Esophagus squamous epithelium (tissue), 5 donors: ENCODE measurements at regions not wholly inside any gene's neighbourhood (a gene's known extent, or its start where the extent isn't known, plus 50 kb on each side); places are given as distances from the start of the nearest gene placed in this dataset.

Experiments
- DNase-seq: peaks from one replicate; lab custom pipeline; 2025; lab: John Stamatoyannopoulos, UW
- H3K27ac ChIP-seq, 4 donors: fragments of 200-600 bp; sonication (generic); one replicate each; pipeline ENCODE4 v1.5.1; 2016 to 2019; ENCODE audit warnings: mild to moderate bottlenecking in 1 of 4
- H3K27me3 ChIP-seq, 4 donors: fragments of 200-600 bp; sonication (generic); 1 replicate in 3 of 4; 2 replicates in 1 of 4; pipeline versions ENCODE4 v1.5.1 to v1.6.0; 2017 to 2021; ENCODE audit warnings: antibody characterized with exemption in 1 of 4
- H3K36me3 ChIP-seq, 3 donors: fragments of 200-600 bp; sonication (generic); one replicate each; pipeline ENCODE4 v1.5.1; 2016 to 2019
- H3K4me1 ChIP-seq, 3 donors: fragments of 200-600 bp; sonication (generic); one replicate each; pipeline ENCODE4 v1.5.1; 2017 to 2019
- H3K4me3 ChIP-seq, 4 donors: fragments of 200-600 bp; sonication (generic); 1 replicate in 3 of 4; 2 replicates in 1 of 4; pipeline ENCODE4 v1.5.1; 2016 to 2019; ENCODE audit warnings: mild to moderate bottlenecking in 2 of 4, moderate library complexity in 1 of 4
- H3K9me3 ChIP-seq, 3 donors: fragments of 200-600 bp; sonication (generic); one replicate each; pipeline ENCODE4 v1.5.1; 2016 to 2019
- POLR2A ChIP-seq, 4 donors: fragments of 450-650 bp; IDR thresholded peaks; one replicate each; pipeline ENCODE4 v1.6.1; 2017; ENCODE audit warnings: antibody characterized with exemption in 4 of 4, mild to moderate bottlenecking in 4 of 4, moderate library complexity in 3 of 4
- WGBS, 2 donors: methylation state at CpG; one replicate each; pipeline ENCODE4 v1.1.5; 2018; 5-methylcytosine and 5-hydroxymethylcytosine counted together
- intact Hi-C: fragments of 100-400 bp; cut with DNase I; formaldehyde crosslinking; loops from one replicate; pipeline ENCODE4 v1.15.0; 2022
- TF ChIP-seq, protein P1 (sequence below), 6 experiments: fragments of 450-650 bp in 4 of 6; fragments of 200-600 bp in 2 of 6; sonication (generic) in 2 of 6; IDR thresholded peaks; one replicate each; pipeline ENCODE4 v1.5.1; 2016 to 2019; ENCODE audit warnings: antibody characterized with exemption in 6 of 6, mild to moderate bottlenecking in 4 of 6, moderate library complexity in 4 of 6
- donor health status: DM: yes; HTN: yes; CAD: no.

DNA sequence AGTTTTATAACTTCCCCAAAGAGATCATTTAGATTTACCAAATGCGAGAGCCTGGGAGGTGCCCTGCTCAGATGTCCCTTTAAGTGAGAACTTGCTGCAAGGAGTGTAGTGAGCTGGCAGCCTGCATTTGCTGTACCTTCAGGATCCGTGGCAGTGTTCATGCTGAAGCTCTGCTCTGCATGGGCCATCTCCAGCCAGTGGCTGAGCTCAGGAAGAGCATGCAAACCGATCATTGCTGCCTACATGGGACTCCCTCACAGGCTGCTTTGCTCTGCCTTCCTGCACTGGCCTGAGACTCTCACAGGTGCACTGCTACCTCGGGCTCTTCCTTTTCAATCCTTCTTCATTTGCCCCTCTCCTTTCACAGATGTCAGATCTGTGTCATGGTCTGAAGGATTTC, 152.0 kb upstream of the SFRP2 start:
- Histone ChIP-seq H3K36me3 (no peaks in the 10 kb centered on the region), H3K9me3 (peaks cover 0 to 4% (median 0%) of the 10 kb centered on the region in 3 donors), H3K27ac (no peak overlapping the region), H3K4me3 (no peak overlapping the region), H3K4me1 (no peaks in the 10 kb centered on the region), H3K27me3 (no peaks in the 10 kb centered on the region)
- intact Hi-C loops, result no loop called here
- no peak for TF ChIP-seq POLR2A (IDR thresholded peaks at IDR 0.05)
- TF ChIP-seq, protein P1, sequence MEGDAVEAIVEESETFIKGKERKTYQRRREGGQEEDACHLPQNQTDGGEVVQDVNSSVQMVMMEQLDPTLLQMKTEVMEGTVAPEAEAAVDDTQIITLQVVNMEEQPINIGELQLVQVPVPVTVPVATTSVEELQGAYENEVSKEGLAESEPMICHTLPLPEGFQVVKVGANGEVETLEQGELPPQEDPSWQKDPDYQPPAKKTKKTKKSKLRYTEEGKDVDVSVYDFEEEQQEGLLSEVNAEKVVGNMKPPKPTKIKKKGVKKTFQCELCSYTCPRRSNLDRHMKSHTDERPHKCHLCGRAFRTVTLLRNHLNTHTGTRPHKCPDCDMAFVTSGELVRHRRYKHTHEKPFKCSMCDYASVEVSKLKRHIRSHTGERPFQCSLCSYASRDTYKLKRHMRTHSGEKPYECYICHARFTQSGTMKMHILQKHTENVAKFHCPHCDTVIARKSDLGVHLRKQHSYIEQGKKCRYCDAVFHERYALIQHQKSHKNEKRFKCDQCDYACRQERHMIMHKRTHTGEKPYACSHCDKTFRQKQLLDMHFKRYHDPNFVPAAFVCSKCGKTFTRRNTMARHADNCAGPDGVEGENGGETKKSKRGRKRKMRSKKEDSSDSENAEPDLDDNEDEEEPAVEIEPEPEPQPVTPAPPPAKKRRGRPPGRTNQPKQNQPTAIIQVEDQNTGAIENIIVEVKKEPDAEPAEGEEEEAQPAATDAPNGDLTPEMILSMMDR (IDR thresholded peaks at IDR 0.05), result no peak
- WGBS, 2 donors, result 52 to 65% methylated on average over 4 of the region's 4 CpGs
- no peak for DNase-seq

DNA sequence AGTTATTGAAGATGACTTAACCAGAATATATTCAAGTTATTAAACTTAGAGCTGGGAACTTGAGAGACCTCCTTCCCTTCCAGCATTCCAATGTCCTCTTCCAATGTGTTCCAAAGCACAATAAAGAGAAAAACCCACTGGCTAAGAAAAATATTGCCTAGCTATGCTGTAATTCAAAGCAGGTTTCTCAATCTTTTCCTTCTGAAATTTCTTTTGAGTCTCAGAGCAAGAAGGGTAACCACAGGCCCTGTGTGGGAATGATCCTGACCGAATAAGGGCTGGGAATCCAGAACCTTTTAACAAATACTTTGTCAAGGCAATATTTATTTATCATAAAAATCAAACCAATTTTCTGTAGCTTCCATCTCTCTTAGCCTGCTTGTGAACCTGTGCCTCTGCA, 150.7 kb upstream of the SFRP2 start:
- no peak for TF ChIP-seq POLR2A (IDR thresholded peaks at IDR 0.05)
- TF ChIP-seq, protein P1 (IDR thresholded peaks at IDR 0.05), result no peak
- DNase-seq, result no peak
- 64 to 70% methylated on average over 1 of the region's 1 CpG for WGBS, 2 donors
- Histone ChIP-seq H3K27me3 (no peaks in the 10 kb centered on the region), H3K9me3 (no peaks in the 10 kb centered on the region), H3K4me3 (no peak overlapping the region), H3K4me1 (peaks cover 0 to 6% (median 0%) of the 10 kb centered on the region in 3 donors), H3K36me3 (no peaks in the 10 kb centered on the region), H3K27ac (no peak overlapping the region)
- intact Hi-C loops, result no loop called here

DNA sequence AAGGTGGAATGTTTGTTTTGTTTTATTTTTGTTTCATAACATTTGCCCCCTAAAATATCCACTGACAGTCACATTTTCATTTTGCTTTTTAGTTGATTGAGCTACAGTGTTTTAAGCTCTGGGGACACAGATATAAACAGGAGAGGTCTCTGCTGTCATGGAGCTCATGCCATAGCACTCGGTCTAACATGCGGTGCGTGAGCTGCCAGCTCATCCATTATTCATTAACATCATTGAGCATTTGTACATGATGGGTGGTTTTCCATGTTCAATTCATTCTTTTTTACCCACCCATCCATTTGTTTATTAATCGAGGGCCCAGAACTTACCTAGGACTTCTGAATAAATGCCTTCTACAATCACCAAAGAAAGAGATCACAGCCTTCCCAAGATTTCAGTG, 150.1 kb upstream of the SFRP2 start:
- peaks cover 0 to 6% (median 0%) of the 10 kb centered on the region in 3 donors for H3K4me1 ChIP-seq
- no peak overlapping the region for H3K4me3 ChIP-seq
- intact Hi-C loops, result no loop called here
- no peak overlapping the region for H3K27ac ChIP-seq
- no peak for DNase-seq
- 77 to 84% methylated on average over 4 of the region's 4 CpGs for WGBS, 2 donors
- TF ChIP-seq, protein P1 (IDR thresholded peaks at IDR 0.05), result no peak
- TF ChIP-seq POLR2A (IDR thresholded peaks at IDR 0.05), result no peak
- no peaks in the 10 kb centered on the region for H3K27me3 ChIP-seq
- H3K36me3 ChIP-seq, result no peaks in the 10 kb centered on the region
- no peaks in the 10 kb centered on the region for H3K9me3 ChIP-seq

DNA sequence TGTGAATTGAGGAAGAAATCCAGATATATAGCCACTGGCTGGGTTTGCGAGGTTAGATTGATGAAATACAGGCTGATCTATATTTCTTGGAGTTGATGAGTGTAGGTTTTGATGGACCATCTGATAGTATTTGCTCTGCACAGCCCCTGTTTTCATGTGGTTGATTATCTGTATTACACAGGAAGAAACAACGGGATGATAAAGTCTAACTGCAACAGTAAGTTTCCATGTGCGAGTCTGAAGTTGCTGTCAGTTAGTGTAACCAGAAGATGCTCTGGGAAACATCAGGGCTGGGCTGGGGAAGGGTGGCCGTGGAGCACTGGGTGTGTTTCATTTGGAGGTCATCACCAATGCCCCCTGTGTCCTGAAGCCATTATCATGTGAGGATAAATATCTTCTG, 148.4 kb upstream of the SFRP2 start:
- Histone ChIP-seq H3K36me3 (no peaks in the 10 kb centered on the region), H3K27me3 (no peaks in the 10 kb centered on the region), H3K9me3 (no peaks in the 10 kb centered on the region), H3K4me1 (peaks cover 0 to 13% (median 4%) of the 10 kb centered on the region in 3 donors), H3K4me3 (no peak overlapping the region), H3K27ac (no peak overlapping the region)
- TF ChIP-seq, protein P1 (IDR thresholded peaks at IDR 0.05), result no peak
- TF ChIP-seq POLR2A (IDR thresholded peaks at IDR 0.05), result no peak
- no peak for DNase-seq
- WGBS, 2 donors, result 82% methylated on average over 4 of the region's 4 CpGs
- intact Hi-C loops, result no loop called here

DNA sequence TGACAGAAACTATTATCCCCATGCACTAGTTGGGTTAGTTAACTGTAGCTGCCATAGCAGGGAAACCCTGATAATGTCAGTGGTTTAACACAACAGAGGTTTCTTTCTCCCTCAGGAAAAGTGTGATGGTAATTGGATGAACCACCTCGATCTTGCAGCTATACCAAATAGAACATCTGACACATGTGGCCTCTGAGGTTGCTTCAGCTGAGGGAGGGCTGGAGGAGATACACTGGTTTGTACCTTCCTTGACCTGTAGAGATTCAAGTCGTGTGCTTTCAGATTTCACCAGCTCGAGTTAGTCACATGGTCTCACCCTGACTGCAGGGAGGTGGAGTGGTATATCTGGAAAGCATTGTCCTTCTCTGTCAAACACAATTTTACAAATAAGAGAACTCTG, 147.2 kb upstream of the SFRP2 start:
- H3K4me3 ChIP-seq, result no peak overlapping the region
- H3K27me3 ChIP-seq, result no peaks in the 10 kb centered on the region
- no peak for DNase-seq
- intact Hi-C loops, result no loop called here
- H3K9me3 ChIP-seq, result no peaks in the 10 kb centered on the region
- H3K4me1 ChIP-seq, result peaks cover 0 to 15% (median 4%) of the 10 kb centered on the region in 3 donors
- WGBS, 2 donors, result 49 to 60% methylated on average over 3 of the region's 3 CpGs
- no peak for TF ChIP-seq POLR2A (IDR thresholded peaks at IDR 0.05)
- TF ChIP-seq, protein P1 (IDR thresholded peaks at IDR 0.05), result no peak
- H3K27ac ChIP-seq, result no peak overlapping the region
- no peaks in the 10 kb centered on the region for H3K36me3 ChIP-seq
